GM20000 (cell line): ENCODE measurements at regions not wholly inside any gene's neighbourhood (a gene's known extent, or its start where the extent isn't known, plus 50 kb on each side); places are given as distances from the start of the nearest gene placed in this dataset.

Experiments used
- DNase-seq: peaks from one replicate; pipeline ENCODE4 v3.0.0; 2012; ENCODE audit warnings: low spot score
- TF ChIP-seq, protein P1 (sequence below): IDR thresholded peaks from 2 replicates; pipeline ENCODE4 v1.5.1; 2012; ENCODE audit warnings: mild to moderate bottlenecking, control low read depth; ENCODE audit errors: extremely low read depth, missing control alignments

DNA sequence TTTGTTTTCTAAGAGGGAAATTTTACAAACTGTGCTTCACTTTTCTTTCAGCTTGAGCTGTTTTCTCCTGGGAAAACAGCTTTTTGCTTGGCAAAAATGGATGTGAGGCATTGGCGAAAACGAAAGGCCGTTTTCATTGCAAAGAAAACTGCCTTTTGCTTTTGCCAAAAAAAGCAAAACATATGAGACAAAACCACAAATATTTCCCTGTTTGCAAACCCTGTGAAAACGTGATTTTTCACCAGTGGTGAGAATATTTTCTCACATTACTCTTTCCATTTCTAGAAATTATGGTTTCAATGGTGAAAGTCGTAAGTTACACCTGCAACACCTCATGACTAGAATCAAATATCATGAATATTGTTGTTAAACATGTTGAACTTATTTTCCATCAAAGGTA lies 74.0 kb upstream of the ZBTB18 start:
- TF ChIP-seq, protein P1, sequence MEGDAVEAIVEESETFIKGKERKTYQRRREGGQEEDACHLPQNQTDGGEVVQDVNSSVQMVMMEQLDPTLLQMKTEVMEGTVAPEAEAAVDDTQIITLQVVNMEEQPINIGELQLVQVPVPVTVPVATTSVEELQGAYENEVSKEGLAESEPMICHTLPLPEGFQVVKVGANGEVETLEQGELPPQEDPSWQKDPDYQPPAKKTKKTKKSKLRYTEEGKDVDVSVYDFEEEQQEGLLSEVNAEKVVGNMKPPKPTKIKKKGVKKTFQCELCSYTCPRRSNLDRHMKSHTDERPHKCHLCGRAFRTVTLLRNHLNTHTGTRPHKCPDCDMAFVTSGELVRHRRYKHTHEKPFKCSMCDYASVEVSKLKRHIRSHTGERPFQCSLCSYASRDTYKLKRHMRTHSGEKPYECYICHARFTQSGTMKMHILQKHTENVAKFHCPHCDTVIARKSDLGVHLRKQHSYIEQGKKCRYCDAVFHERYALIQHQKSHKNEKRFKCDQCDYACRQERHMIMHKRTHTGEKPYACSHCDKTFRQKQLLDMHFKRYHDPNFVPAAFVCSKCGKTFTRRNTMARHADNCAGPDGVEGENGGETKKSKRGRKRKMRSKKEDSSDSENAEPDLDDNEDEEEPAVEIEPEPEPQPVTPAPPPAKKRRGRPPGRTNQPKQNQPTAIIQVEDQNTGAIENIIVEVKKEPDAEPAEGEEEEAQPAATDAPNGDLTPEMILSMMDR, result no peak
- DNase-seq, result no peak

DNA sequence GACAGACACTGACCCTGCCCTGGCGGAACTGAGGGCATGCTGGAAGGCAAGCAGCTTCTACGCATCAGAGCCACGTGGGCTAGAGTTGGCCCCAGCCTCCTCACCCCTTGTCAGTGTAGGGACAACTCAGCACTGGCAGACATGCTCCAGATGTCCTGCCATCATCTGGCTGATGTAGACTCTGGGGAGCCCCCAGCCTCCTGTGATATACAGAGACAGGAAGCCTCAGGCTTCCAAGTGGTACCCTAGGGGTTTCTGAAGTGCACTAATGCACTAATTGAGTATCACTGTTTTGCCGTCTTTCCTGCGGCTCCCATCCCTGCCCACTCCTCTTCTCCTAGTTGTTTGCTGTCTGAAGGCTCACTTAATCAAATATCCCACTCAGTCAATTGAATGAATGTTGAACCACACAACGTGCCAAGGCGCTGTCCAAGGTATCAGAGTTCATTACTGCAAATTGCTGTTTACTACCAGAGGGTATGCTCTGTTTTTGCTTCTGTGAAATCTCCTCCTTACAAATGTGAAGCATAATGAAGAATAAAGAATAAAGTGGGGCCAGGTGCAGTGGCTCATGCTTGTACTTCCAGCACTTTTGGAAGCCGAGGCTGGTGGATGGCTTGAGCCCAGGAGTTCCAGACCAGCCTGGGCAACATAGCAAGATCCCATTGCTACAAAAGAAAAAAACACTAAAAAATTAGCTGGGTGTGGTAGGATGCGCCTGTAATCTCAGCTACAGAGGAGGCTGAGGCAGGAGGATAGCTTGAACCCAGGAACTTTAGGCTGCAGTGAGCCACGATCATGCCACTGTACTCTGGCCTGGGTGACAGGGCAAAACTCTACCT lies 76.4 kb upstream of the ZBTB18 start:
- TF ChIP-seq, protein P1, result no peak
- no peak for DNase-seq

DNA sequence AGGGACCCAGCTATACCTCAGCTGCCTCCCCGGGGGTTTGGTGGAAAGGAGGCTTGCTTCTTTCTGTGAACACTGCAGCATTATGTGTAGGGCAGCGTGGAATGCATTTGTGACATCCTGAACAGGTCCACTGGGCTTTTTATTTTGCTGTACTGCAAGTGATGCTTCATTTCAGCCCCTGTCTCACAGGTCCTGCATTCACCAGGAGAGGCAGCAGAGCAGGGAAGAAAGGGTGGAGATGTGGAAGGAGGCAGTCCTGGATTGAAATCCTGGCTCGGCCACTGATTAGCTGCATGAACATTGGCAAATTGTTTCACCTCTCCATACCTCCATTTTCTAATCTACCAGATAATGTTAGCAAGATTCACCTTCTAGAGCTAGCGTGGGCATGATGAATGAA lies 77.9 kb upstream of the ZBTB18 start:
- DNase-seq, result no peak
- TF ChIP-seq, protein P1, result no peak

DNA sequence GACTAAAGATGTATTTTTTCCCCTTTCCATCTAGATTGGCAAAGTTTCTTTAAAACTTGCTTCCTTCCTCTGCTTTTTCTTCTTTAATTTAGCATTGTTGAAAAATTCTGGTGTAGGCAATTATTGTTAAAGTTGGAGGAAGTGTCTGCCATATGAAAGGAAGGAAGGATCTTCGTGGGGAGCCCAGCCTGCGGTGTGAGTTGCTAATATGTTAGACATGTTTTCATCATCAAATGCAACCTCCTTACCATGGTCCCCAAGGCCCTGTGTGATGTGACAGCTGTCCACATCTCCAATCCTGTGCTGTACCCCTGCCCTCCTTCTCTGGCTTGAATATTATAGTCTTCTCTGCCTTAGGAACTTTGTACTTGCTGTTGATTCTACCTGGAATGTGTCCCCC lies 81.0 kb upstream of the ZBTB18 start:
- TF ChIP-seq, protein P1, result no peak
- no peak for DNase-seq

DNA sequence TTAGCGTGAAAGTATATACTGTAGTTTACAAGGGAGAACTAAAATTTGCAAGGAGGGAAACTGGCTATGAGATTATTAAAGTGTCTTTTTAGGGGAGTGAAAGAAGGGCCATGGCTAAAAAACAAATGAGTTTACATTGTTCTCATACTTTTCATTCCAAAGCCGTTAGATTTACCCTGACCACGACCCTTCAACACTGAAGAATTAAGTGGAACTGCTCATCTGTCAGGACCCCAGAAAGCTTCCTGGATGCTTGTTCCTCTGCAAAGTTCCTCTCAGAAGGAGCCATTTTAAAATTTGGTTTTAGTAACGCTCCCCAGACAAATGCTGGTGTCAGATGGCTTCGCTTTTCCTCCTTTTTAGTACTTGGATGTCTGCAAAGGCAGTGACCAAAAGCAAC lies 82.7 kb upstream of the ZBTB18 start:
- TF ChIP-seq, protein P1, result no peak
- no peak for DNase-seq

DNA sequence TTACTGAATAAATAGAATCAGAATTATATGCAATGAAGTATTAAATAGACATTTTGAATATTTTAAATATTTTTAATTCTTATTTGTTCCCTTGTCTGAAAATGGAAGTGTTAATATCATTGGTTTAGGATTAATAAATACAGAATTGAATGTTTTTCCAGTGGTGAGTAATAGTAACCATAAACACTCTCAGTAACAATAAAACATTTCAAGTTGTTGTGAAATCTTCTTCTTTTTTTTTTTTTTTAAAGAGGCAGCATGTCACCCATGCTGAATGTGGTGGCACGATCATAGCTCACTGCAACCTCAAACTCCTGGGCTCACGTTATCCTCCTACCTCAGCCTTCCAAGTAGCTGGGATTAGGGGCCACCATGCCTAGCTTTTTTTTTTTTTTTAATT lies 86.2 kb upstream of the ZBTB18 start:
- TF ChIP-seq, protein P1, result no peak
- no peak for DNase-seq

DNA sequence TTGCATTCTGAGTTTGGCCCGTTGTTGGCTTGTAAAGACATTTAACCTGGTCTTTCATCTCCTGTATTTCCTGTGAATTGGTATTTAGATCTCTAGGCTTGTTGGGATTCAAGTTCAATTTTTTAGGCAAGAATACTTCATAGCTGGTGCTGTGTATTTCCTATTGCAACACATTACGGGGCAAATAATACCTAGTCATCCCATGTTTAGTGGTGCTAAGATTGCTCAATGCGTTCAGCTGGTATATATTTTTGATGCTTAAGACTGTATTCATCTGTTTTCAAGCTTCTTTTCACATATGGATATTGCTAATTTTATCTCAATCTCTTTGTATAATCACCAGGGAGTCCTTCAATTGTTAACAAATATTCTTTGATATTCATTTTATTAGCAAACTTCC lies 87.5 kb upstream of the ZBTB18 start:
- DNase-seq, result no peak

More for the DNA sequence above, 87.5 kb upstream of the ZBTB18 start:
- TF ChIP-seq, protein P1, result no peak
